H1 (cell line): ENCODE measurements at regions not wholly inside any gene's neighbourhood (a gene's known extent, or its start where the extent isn't known, plus 50 kb on each side); places are given as distances from the start of the nearest gene placed in this dataset.

Source experiments
- CBX8 ChIP-seq: fragments of 300-800, 300-1000 bp; sonication (generic); IDR thresholded peaks from 2 replicates; pipeline ENCODE4 v1.7.1; 2016; ENCODE audit warnings: low read depth, low read length, borderline replicate concordance
- CREB1 ChIP-seq: IDR thresholded peaks from 2 replicates; pipeline ENCODE4 v1.6.1; 2012; ENCODE audit warnings: inconsistent platforms
- EP300 ChIP-seq, 2 experiments: IDR thresholded peaks; 1 replicate in 1 of 2; 2 replicates in 1 of 2; pipeline ENCODE4 v1.6.1; 2011 to 2012; ENCODE audit warnings: low read depth in 2 of 2, low read length in 2 of 2, mild to moderate bottlenecking in 2 of 2, borderline replicate concordance in 1 of 2, inconsistent platforms in 1 of 2, moderate library complexity in 1 of 2
- KDM1A ChIP-seq: fragments of 200-600, 300-600 bp; sonication (generic); IDR thresholded peaks from 2 replicates; pipeline ENCODE4 v1.7.1; 2016; ENCODE audit warnings: mild to moderate bottlenecking, low read length, borderline replicate concordance
- PHF8 ChIP-seq: fragments of 200-600 bp; sonication (generic); conservative IDR thresholded peaks from 2 replicates; pipeline ENCODE4 v1.7.1; 2012; ENCODE audit warnings: low read depth, mild to moderate bottlenecking, inconsistent platforms, low read length, moderate library complexity
- RFX5 ChIP-seq: IDR thresholded peaks from 2 replicates; pipeline ENCODE4 v1.6.1; 2011; ENCODE audit warnings: low read depth, low read length, improper control_type of control experiment, borderline replicate concordance
- YY1 ChIP-seq: IDR thresholded peaks from 2 replicates; pipeline ENCODE4 v1.6.1; 2011; ENCODE audit warnings: low read depth, mild to moderate bottlenecking, low read length
- TF ChIP-seq, protein P1 (sequence below): fragments of 300-600 bp; sonication (generic); IDR thresholded peaks from 2 replicates; pipeline ENCODE4 v1.7.1; 2012; ENCODE audit warnings: low read length, moderate library complexity, mild to moderate bottlenecking, inconsistent platforms; ENCODE audit not compliant: insufficient replicate concordance

DNA sequence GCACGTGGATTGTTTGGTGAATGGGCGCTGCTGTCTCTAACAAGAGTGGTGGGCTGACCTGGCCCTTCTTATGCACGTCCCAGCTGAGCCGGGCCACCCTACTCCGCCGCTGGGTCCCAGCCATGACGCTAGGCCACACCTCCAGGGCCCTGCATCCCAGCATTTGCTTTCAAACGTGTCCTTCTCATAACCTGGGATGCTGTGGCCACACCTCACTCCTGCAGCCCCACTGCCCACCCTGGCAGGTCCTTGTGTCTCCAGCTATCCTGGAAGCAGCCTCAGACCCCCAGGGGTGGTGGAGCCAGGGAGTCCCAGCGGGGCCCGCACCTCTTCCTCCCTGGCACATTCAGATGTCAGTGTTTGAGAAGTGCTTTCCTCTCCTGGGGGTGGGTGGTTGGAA is 168.6 kb downstream of the IRF8 start (continued):
- TF ChIP-seq, protein P1, sequence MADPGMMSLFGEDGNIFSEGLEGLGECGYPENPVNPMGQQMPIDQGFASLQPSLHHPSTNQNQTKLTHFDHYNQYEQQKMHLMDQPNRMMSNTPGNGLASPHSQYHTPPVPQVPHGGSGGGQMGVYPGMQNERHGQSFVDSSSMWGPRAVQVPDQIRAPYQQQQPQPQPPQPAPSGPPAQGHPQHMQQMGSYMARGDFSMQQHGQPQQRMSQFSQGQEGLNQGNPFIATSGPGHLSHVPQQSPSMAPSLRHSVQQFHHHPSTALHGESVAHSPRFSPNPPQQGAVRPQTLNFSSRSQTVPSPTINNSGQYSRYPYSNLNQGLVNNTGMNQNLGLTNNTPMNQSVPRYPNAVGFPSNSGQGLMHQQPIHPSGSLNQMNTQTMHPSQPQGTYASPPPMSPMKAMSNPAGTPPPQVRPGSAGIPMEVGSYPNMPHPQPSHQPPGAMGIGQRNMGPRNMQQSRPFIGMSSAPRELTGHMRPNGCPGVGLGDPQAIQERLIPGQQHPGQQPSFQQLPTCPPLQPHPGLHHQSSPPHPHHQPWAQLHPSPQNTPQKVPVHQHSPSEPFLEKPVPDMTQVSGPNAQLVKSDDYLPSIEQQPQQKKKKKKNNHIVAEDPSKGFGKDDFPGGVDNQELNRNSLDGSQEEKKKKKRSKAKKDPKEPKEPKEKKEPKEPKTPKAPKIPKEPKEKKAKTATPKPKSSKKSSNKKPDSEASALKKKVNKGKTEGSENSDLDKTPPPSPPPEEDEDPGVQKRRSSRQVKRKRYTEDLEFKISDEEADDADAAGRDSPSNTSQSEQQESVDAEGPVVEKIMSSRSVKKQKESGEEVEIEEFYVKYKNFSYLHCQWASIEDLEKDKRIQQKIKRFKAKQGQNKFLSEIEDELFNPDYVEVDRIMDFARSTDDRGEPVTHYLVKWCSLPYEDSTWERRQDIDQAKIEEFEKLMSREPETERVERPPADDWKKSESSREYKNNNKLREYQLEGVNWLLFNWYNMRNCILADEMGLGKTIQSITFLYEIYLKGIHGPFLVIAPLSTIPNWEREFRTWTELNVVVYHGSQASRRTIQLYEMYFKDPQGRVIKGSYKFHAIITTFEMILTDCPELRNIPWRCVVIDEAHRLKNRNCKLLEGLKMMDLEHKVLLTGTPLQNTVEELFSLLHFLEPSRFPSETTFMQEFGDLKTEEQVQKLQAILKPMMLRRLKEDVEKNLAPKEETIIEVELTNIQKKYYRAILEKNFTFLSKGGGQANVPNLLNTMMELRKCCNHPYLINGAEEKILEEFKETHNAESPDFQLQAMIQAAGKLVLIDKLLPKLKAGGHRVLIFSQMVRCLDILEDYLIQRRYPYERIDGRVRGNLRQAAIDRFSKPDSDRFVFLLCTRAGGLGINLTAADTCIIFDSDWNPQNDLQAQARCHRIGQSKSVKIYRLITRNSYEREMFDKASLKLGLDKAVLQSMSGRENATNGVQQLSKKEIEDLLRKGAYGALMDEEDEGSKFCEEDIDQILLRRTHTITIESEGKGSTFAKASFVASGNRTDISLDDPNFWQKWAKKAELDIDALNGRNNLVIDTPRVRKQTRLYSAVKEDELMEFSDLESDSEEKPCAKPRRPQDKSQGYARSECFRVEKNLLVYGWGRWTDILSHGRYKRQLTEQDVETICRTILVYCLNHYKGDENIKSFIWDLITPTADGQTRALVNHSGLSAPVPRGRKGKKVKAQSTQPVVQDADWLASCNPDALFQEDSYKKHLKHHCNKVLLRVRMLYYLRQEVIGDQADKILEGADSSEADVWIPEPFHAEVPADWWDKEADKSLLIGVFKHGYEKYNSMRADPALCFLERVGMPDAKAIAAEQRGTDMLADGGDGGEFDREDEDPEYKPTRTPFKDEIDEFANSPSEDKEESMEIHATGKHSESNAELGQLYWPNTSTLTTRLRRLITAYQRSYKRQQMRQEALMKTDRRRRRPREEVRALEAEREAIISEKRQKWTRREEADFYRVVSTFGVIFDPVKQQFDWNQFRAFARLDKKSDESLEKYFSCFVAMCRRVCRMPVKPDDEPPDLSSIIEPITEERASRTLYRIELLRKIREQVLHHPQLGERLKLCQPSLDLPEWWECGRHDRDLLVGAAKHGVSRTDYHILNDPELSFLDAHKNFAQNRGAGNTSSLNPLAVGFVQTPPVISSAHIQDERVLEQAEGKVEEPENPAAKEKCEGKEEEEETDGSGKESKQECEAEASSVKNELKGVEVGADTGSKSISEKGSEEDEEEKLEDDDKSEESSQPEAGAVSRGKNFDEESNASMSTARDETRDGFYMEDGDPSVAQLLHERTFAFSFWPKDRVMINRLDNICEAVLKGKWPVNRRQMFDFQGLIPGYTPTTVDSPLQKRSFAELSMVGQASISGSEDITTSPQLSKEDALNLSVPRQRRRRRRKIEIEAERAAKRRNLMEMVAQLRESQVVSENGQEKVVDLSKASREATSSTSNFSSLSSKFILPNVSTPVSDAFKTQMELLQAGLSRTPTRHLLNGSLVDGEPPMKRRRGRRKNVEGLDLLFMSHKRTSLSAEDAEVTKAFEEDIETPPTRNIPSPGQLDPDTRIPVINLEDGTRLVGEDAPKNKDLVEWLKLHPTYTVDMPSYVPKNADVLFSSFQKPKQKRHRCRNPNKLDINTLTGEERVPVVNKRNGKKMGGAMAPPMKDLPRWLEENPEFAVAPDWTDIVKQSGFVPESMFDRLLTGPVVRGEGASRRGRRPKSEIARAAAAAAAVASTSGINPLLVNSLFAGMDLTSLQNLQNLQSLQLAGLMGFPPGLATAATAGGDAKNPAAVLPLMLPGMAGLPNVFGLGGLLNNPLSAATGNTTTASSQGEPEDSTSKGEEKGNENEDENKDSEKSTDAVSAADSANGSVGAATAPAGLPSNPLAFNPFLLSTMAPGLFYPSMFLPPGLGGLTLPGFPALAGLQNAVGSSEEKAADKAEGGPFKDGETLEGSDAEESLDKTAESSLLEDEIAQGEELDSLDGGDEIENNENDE, result no peak
- TF ChIP-seq KDM1A (no peak), EP300 (IDR thresholded peaks at IDR 0.05; ENCODE audit: borderline replicate concordance in 1 of 2, low read depth in 2 of 2, low read length in 2 of 2) (no peak), YY1 (no peak), CREB1 (no peak), PHF8 (no peak), CBX8 (no peak), RFX5 (no peak)
